ENCODE measurements at regions not wholly inside any gene's neighbourhood (a gene's known extent, or its start where the extent isn't known, plus 50 kb on each side); places are given as distances from the start of the nearest gene placed in this dataset.

DNA sequence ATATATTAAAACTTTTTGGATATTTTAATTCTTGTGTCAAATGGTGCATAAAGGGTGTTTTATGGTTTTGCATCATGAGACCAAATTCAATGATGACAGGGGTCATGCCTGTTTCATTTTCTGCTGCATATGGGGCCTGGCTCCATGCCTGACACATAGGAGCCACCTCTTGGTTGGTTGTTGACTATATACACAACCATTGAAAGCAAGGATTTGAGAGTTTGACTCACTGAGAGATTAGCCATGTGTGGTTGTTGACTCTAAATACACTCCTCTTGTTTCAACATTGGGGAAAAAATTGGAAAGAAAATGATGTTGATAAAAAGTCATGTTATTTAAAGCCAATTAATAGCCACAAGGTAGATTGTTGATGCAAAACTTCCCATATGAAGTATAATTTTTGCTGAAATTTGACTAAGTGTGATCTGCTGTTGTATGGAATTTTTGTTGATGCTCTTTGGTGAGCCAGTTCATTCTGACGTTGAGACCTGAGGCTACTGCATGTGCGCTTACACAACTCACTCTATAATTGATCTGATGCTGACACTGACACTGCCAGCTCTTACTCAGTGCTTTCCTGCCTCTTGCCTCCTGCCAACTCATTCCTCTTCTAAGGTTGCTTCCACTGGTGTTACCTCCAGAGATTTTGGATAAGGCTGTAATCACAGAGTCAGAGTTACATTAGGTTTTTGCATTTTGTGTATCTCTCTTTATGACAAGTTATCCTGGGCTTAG lies 446.2 kb upstream of the SLC14A2 start:
- TF ChIP-seq, protein P1, sequence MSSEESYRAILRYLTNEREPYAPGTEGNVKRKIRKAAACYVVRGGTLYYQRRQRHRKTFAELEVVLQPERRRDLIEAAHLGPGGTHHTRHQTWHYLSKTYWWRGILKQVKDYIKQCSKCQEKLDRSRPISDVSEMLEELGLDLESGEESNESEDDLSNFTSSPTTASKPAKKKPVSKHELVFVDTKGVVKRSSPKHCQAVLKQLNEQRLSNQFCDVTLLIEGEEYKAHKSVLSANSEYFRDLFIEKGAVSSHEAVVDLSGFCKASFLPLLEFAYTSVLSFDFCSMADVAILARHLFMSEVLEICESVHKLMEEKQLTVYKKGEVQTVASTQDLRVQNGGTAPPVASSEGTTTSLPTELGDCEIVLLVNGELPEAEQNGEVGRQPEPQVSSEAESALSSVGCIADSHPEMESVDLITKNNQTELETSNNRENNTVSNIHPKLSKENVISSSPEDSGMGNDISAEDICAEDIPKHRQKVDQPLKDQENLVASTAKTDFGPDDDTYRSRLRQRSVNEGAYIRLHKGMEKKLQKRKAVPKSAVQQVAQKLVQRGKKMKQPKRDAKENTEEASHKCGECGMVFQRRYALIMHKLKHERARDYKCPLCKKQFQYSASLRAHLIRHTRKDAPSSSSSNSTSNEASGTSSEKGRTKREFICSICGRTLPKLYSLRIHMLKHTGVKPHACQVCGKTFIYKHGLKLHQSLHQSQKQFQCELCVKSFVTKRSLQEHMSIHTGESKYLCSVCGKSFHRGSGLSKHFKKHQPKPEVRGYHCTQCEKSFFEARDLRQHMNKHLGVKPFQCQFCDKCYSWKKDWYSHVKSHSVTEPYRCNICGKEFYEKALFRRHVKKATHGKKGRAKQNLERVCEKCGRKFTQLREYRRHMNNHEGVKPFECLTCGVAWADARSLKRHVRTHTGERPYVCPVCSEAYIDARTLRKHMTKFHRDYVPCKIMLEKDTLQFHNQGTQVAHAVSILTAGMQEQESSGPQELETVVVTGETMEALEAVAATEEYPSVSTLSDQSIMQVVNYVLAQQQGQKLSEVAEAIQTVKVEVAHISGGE (CRISPR knock-in tag; IDR thresholded peaks at IDR 0.05): no peak
- TF ChIP-seq, protein P2, sequence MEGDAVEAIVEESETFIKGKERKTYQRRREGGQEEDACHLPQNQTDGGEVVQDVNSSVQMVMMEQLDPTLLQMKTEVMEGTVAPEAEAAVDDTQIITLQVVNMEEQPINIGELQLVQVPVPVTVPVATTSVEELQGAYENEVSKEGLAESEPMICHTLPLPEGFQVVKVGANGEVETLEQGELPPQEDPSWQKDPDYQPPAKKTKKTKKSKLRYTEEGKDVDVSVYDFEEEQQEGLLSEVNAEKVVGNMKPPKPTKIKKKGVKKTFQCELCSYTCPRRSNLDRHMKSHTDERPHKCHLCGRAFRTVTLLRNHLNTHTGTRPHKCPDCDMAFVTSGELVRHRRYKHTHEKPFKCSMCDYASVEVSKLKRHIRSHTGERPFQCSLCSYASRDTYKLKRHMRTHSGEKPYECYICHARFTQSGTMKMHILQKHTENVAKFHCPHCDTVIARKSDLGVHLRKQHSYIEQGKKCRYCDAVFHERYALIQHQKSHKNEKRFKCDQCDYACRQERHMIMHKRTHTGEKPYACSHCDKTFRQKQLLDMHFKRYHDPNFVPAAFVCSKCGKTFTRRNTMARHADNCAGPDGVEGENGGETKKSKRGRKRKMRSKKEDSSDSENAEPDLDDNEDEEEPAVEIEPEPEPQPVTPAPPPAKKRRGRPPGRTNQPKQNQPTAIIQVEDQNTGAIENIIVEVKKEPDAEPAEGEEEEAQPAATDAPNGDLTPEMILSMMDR (IDR thresholded peaks at IDR 0.05 in 2 of 3, conservative IDR thresholded peaks at IDR 0.05 in 1 of 3; ENCODE audit: control insufficient read depth in 2 of 3, extremely low read depth in 1 of 3, insufficient read depth in 1 of 3, low read depth in 3 of 3, low read length in 3 of 3): no peak
- TF ChIP-seq ASH2L (IDR thresholded peaks at IDR 0.05; ENCODE audit: borderline replicate concordance, low read depth): no peak

Data from GM12878 (cell line).